ENCODE measurements at regions not wholly inside any gene's neighbourhood (a gene's known extent, or its start where the extent isn't known, plus 50 kb on each side); places are given as distances from the start of the nearest gene placed in this dataset.

DNA sequence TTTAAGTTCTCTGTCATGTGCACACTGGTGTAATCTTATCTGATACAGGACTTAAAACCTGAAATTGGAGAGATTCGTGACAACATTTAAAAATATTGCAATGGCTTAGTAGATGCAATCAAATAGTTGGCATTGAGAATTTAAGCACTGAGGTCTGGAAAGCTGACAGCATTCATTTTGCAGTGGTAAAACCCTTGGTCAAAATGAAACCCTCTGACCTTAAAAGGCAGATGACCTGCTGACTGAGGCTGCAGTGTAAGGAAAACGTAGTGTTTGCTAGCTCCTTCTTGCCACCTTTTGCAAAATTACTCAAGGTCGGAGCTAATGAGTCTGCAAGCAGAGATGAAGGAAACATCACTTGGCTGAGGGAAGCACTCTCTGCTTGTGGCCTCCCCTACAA, 150.6 kb downstream of the KCTD12 start:
- ATAC-seq (replicated peaks in 1 of 4): no peak
- 51% methylated on average over 2 of the region's 3 CpGs for WGBS (ENCODE audit: insufficient coverage)
- POLR2A ChIA-PET: no interaction called here
- Mint-ChIP-seq H3K9me3 (no peaks in the 10 kb centered on the region), H3K27me3 (peaks cover 1 to 6% of the 10 kb centered on the region in 2 donors), H3K36me3 (no peaks in the 10 kb centered on the region), H3K4me1 (no peaks in the 10 kb centered on the region), H3K4me3 (no peak overlapping the region), H3K27ac (no peak overlapping the region)
- H3K4me1 ChIP-seq (ENCODE audit: control insufficient read depth in 1 of 2, extremely low read depth in 1 of 2, insufficient read depth in 2 of 2, low read length in 2 of 2): no peaks in the 10 kb centered on the region
- no peak overlapping the region for H3K27ac ChIP-seq (ENCODE audit: low read length)
- H3K27me3 ChIP-seq (replicated peaks in 1 of 2; ENCODE audit: control insufficient read depth in 2 of 2, extremely low read depth in 1 of 2, insufficient read depth in 2 of 2, low read length in 1 of 2): peaks cover 0 to 4% of the 10 kb centered on the region in 2 experiments
- H3K4me3 ChIP-seq (ENCODE audit: control insufficient read depth in 1 of 2, extremely low read depth in 1 of 2, low read length in 1 of 2): no peak overlapping the region
- CTCF ChIA-PET: interaction anchor here in 1 of 2 donors (0.6 kb wide), 1 partner anchor 1001 kb away, joined by 4 read pairs; no protein-coding TSS in a partner anchor
- H3K36me3 ChIP-seq (ENCODE audit: control insufficient read depth in 2 of 2, extremely low read depth in 1 of 2, insufficient read depth in 1 of 2, low read length in 1 of 2): no peaks in the 10 kb centered on the region
- DNase-seq: no peak
- no peaks in the 10 kb centered on the region for H3K9me3 ChIP-seq

- Histone ChIP-seq H3K4me3 (ENCODE audit: control insufficient read depth in 1 of 2, extremely low read depth in 1 of 2, low read length in 1 of 2) (no peak overlapping the region), H3K27ac (ENCODE audit: low read length) (no peak overlapping the region), H3K27me3 (replicated peaks in 1 of 2; ENCODE audit: control insufficient read depth in 2 of 2, extremely low read depth in 1 of 2, insufficient read depth in 2 of 2, low read length in 1 of 2) (peaks cover 0 to 4% of the 10 kb centered on the region in 2 experiments), H3K4me1 (ENCODE audit: control insufficient read depth in 1 of 2, extremely low read depth in 1 of 2, insufficient read depth in 2 of 2, low read length in 2 of 2) (no peaks in the 10 kb centered on the region), H3K36me3 (ENCODE audit: control insufficient read depth in 2 of 2, extremely low read depth in 1 of 2, insufficient read depth in 1 of 2, low read length in 1 of 2) (no peaks in the 10 kb centered on the region), H3K9me3 (no peaks in the 10 kb centered on the region)
- H3K27me3 Mint-ChIP-seq: peaks cover 0 to 6% of the 10 kb centered on the region in 2 donors
- no peak overlapping the region for H3K27ac Mint-ChIP-seq
- no peak for DNase-seq
- WGBS (ENCODE audit: insufficient coverage): no CpG with 5 or more reads among the region's 3 CpGs
- no peaks in the 10 kb centered on the region for H3K4me1 Mint-ChIP-seq
- H3K36me3 Mint-ChIP-seq: no peaks in the 10 kb centered on the region
- no peak overlapping the region for H3K4me3 Mint-ChIP-seq
- POLR2A ChIA-PET: no interaction called here
- H3K9me3 Mint-ChIP-seq: no peaks in the 10 kb centered on the region
- CTCF ChIA-PET: interaction anchor here in 1 of 2 donors (0.6 kb wide), 2 partner anchors 129 to 1744 kb away, joined by 3 to 6 read pairs; no protein-coding TSS in a partner anchor
- no peak for ATAC-seq (replicated peaks in 1 of 4)
These were observed 152.5 kb downstream of the KCTD12 start for GRCh38 chr13:76733671-76734070.

DNA sequence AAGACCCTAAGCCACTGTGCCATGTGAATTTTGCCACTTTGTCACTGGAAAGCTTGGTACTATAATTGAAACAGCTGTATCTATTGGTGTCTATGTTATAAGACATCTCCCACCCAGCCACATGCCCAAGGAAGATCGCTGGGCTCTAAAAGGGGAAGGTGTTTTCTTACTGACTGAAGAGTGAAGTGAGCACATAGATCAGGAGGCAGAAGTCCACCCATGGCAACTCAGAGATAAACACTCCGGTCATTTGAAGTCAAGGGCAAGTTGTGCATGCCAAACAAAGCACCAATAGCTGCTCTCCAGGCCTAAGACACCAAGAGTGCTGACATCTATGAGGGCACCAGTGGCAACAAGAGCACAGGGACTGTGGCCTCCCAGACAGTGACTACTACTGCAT, 153.8 kb downstream of the KCTD12 start:
- Histone ChIP-seq H3K4me3 (ENCODE audit: control insufficient read depth in 1 of 2, extremely low read depth in 1 of 2, low read length in 1 of 2) (no peak overlapping the region), H3K36me3 (ENCODE audit: control insufficient read depth in 2 of 2, extremely low read depth in 1 of 2, insufficient read depth in 1 of 2, low read length in 1 of 2) (no peaks in the 10 kb centered on the region), H3K27ac (ENCODE audit: low read length) (no peak overlapping the region), H3K9me3 (no peaks in the 10 kb centered on the region), H3K27me3 (replicated peaks in 1 of 2; ENCODE audit: control insufficient read depth in 2 of 2, extremely low read depth in 1 of 2, insufficient read depth in 2 of 2, low read length in 1 of 2) (peaks cover 0 to 9% of the 10 kb centered on the region in 2 experiments), H3K4me1 (ENCODE audit: control insufficient read depth in 1 of 2, extremely low read depth in 1 of 2, insufficient read depth in 2 of 2, low read length in 2 of 2) (no peaks in the 10 kb centered on the region)
- no peak overlapping the region for H3K4me3 Mint-ChIP-seq
- WGBS (ENCODE audit: insufficient coverage): 44% methylated on average over 1 of the region's 2 CpGs
- no peaks in the 10 kb centered on the region for H3K4me1 Mint-ChIP-seq
- H3K36me3 Mint-ChIP-seq: no peaks in the 10 kb centered on the region
- DNase-seq: no peak
- H3K27me3 Mint-ChIP-seq: peaks cover 0 to 4% of the 10 kb centered on the region in 2 donors
- H3K27ac Mint-ChIP-seq: no peak overlapping the region
- H3K9me3 Mint-ChIP-seq: no peaks in the 10 kb centered on the region
- POLR2A ChIA-PET: no interaction called here
- CTCF ChIA-PET: interaction anchor here in 1 of 2 donors (0.7 kb wide), 1 partner anchor 15 kb away, joined by 4 read pairs; no protein-coding TSS in a partner anchor
- ATAC-seq (replicated peaks in 1 of 4): no peak

DNA sequence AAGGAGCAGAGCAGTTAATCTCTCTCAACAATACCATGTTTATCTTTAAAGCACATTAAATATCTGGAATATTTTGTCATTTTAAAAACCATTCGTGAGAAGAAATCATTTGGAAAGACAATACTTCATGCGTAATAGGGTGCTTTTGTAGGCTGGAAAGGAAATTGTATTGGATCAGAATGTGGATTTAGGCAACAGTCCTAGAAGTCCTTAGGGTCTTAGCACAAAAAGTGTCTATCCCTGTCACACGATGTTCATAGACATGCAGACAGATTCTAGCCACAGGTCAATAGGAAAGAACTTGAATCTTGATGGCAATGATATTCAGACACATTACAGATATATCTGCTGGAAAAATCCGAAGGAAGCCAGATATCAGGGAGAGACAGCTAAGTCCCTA, 156.0 kb downstream of the KCTD12 start:
- no peaks in the 10 kb centered on the region for H3K4me1 ChIP-seq (ENCODE audit: control insufficient read depth in 1 of 2, extremely low read depth in 1 of 2, insufficient read depth in 2 of 2, low read length in 2 of 2)
- WGBS (ENCODE audit: insufficient coverage): no CpG with 5 or more reads among the region's 4 CpGs
- ChIA-PET POLR2A (no interaction called here), CTCF (interaction anchor here in 1 of 2 donors (0.6 kb wide), 1 partner anchor 65 kb away, joined by 3 read pairs; no protein-coding TSS in a partner anchor)
- Mint-ChIP-seq H3K36me3 (no peaks in the 10 kb centered on the region), H3K4me3 (no peak overlapping the region), H3K4me1 (no peaks in the 10 kb centered on the region), H3K27me3 (peaks cover 0 to 3% of the 10 kb centered on the region in 2 donors), H3K27ac (no peak overlapping the region), H3K9me3 (no peaks in the 10 kb centered on the region)
- no peak overlapping the region for H3K4me3 ChIP-seq (ENCODE audit: control insufficient read depth in 1 of 2, extremely low read depth in 1 of 2, low read length in 1 of 2)
- ATAC-seq (replicated peaks in 1 of 4): no peak
- H3K27me3 ChIP-seq (replicated peaks in 1 of 2; ENCODE audit: control insufficient read depth in 2 of 2, extremely low read depth in 1 of 2, insufficient read depth in 2 of 2, low read length in 1 of 2): peaks cover 0 to 7% of the 10 kb centered on the region in 2 experiments
- H3K9me3 ChIP-seq: no peaks in the 10 kb centered on the region
- H3K27ac ChIP-seq (ENCODE audit: low read length): no peak overlapping the region
- H3K36me3 ChIP-seq (ENCODE audit: control insufficient read depth in 2 of 2, extremely low read depth in 1 of 2, insufficient read depth in 1 of 2, low read length in 1 of 2): no peaks in the 10 kb centered on the region
- DNase-seq: no peak

DNA sequence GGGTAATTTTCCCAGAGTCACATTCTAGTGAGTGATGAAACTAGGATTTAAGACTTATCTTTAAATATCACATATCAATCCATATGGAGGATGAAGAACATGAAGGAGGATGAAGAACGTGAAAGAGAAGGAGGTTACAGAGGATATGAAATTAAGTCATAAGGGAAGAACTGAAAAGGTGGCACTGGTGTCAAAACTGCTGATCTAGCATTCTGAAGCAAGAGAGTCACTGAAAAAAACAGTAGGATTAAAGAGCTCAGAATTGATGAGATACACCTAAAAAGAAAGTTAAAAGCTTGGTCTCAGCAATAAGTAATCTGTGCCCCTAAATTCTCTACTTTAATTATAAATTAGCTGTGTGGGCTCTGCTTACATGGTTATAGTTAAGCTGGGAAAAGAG, 156.5 kb downstream of the KCTD12 start:
- no peak overlapping the region for H3K27ac ChIP-seq (ENCODE audit: low read length)
- ChIA-PET CTCF (no interaction called here), POLR2A (no interaction called here)
- no peak overlapping the region for H3K4me3 ChIP-seq (ENCODE audit: control insufficient read depth in 1 of 2, extremely low read depth in 1 of 2, low read length in 1 of 2)
- H3K9me3 Mint-ChIP-seq: no peaks in the 10 kb centered on the region
- no peak for DNase-seq
- H3K36me3 Mint-ChIP-seq: no peaks in the 10 kb centered on the region
- no peaks in the 10 kb centered on the region for H3K4me1 Mint-ChIP-seq
- H3K36me3 ChIP-seq (ENCODE audit: control insufficient read depth in 2 of 2, extremely low read depth in 1 of 2, insufficient read depth in 1 of 2, low read length in 1 of 2): no peaks in the 10 kb centered on the region
- H3K4me3 Mint-ChIP-seq: no peak overlapping the region
- H3K9me3 ChIP-seq: no peaks in the 10 kb centered on the region
- no peak overlapping the region for H3K27ac Mint-ChIP-seq
- no peak for ATAC-seq (replicated peaks in 1 of 4)
- peaks cover 0 to under 1% of the 10 kb centered on the region in 2 experiments for H3K4me1 ChIP-seq (ENCODE audit: control insufficient read depth in 1 of 2, extremely low read depth in 1 of 2, insufficient read depth in 2 of 2, low read length in 2 of 2)
- H3K27me3 Mint-ChIP-seq: peaks cover 0 to 3% of the 10 kb centered on the region in 2 donors
- WGBS (ENCODE audit: insufficient coverage): no CpG with 5 or more reads among the region's 1 CpG
- peaks cover 0 to 7% of the 10 kb centered on the region in 2 experiments for H3K27me3 ChIP-seq (replicated peaks in 1 of 2; ENCODE audit: control insufficient read depth in 2 of 2, extremely low read depth in 1 of 2, insufficient read depth in 2 of 2, low read length in 1 of 2)

- CTCF ChIA-PET: no interaction called here
- no peaks in the 10 kb centered on the region for H3K4me1 Mint-ChIP-seq
These were observed 160.3 kb downstream of the KCTD12 start for GRCh38 chr13:76725896-76726295.

More at GRCh38 chr13:76725896-76726295, 160.3 kb downstream of the KCTD12 start:
- H3K9me3 Mint-ChIP-seq: no peaks in the 10 kb centered on the region
- H3K27me3 Mint-ChIP-seq: no peaks in the 10 kb centered on the region
- Histone ChIP-seq H3K27me3 (replicated peaks in 1 of 2; ENCODE audit: control insufficient read depth in 2 of 2, extremely low read depth in 1 of 2, insufficient read depth in 2 of 2, low read length in 1 of 2) (peaks cover 0 to 5% of the 10 kb centered on the region in 2 experiments), H3K27ac (ENCODE audit: low read length) (no peak overlapping the region), H3K4me1 (ENCODE audit: control insufficient read depth in 1 of 2, extremely low read depth in 1 of 2, insufficient read depth in 2 of 2, low read length in 2 of 2) (peaks cover 8 to 12% of the 10 kb centered on the region in 2 experiments), H3K9me3 (no peaks in the 10 kb centered on the region), H3K4me3 (ENCODE audit: control insufficient read depth in 1 of 2, extremely low read depth in 1 of 2, low read length in 1 of 2) (no peak overlapping the region), H3K36me3 (ENCODE audit: control insufficient read depth in 2 of 2, extremely low read depth in 1 of 2, insufficient read depth in 1 of 2, low read length in 1 of 2) (no peaks in the 10 kb centered on the region)
- no peak overlapping the region for H3K27ac Mint-ChIP-seq
- H3K4me3 Mint-ChIP-seq: no peak overlapping the region
- no peak for DNase-seq
- POLR2A ChIA-PET: no interaction called here
- ATAC-seq (replicated peaks in 1 of 4): no peak
- no peaks in the 10 kb centered on the region for H3K36me3 Mint-ChIP-seq
- no CpG with 5 or more reads among the region's 1 CpG for WGBS (ENCODE audit: insufficient coverage)
